GM12878 (cell line): ENCODE measurements at regions not wholly inside any gene's neighbourhood (a gene's known extent, or its start where the extent isn't known, plus 50 kb on each side); places are given as distances from the start of the nearest gene placed in this dataset.

ENCODE experiments used
- ATAC-seq: fragments of 200-7000 bp; cut with Tn5 transposase; 3 replicates; pipeline ENCODE4 v1.9.1; 2020; ENCODE audit warnings: mild to moderate bottlenecking, moderate library complexity
- BruUV-seq: library from RNA; stranded (reverse); fragments of 400-500 nt; replicated peaks from 2 replicates; lab custom pipeline; 2021; lab: Mats Ljungman, UMichigan
- CTCF ChIA-PET: fragments of 300-600 bp; sonication (Branson Sonifier 250); formaldehyde crosslinking; extraction: SDS; loops from one replicate; lab custom pipeline; 2021; ENCODE audit warnings: inconsistent platforms; lab: Yijun Ruan, JAX
- POLR2A ChIA-PET: fragments of 350-600 bp; formaldehyde crosslinking; extraction: SDS; loops from one replicate; lab custom pipeline; 2021; ENCODE audit warnings: inconsistent platforms; lab: Charles Lee
- RAD21 ChIA-PET: fragments of 300-600 bp; sonication (Branson Sonifier 250); formaldehyde crosslinking; loops from one replicate; lab custom pipeline; 2023; ENCODE audit warnings: antibody characterized with exemption; ENCODE audit not compliant: unreplicated experiment; lab: Charles Lee
- SMC1A ChIA-PET: fragments of 300-600 bp; sonication (Branson Sonifier 250); formaldehyde crosslinking; loops from one replicate; lab custom pipeline; 2023; ENCODE audit not compliant: unreplicated experiment, uncharacterized antibody; lab: Charles Lee
- DNase-seq: peaks from one replicate; pipeline ENCODE4 v3.0.0-alpha.2; 2011; ENCODE audit warnings: low read depth, low spot score
- FAIRE-seq: peaks from 3 replicates; lab custom pipeline; 2011; peaks lifted over from hg19 to GRCh38; lab: Jason Lieb, UNC
- H2AFZ ChIP-seq: 2 replicates; pipeline ENCODE4 v1.6.0; 2011; ENCODE audit warnings: low read depth, low read length, control low read depth; ENCODE audit not compliant: control insufficient read depth
- H3K27ac ChIP-seq: 2 replicates; pipeline ENCODE4 v1.5.1; 2011; ENCODE audit warnings: control low read depth; ENCODE audit not compliant: control insufficient read depth, insufficient read depth
- H3K27me3 ChIP-seq, 2 experiments: replicated peaks in 1 of 2; 2 replicates each; pipeline versions ENCODE4 v1.6.0 to v1.6.1; 2011; ENCODE audit warnings: low read length in 1 of 2; ENCODE audit not compliant: control insufficient read depth in 2 of 2, insufficient read depth in 2 of 2
- H3K36me3 ChIP-seq, 2 experiments: 2 replicates each; pipeline ENCODE4 v1.5.1; 2011; ENCODE audit warnings: low read length in 1 of 2; ENCODE audit not compliant: control insufficient read depth in 2 of 2, insufficient read depth in 2 of 2
- H3K4me1 ChIP-seq: 2 replicates; pipeline ENCODE4 v1.6.1; 2011; ENCODE audit warnings: mild to moderate bottlenecking, low read length, moderate library complexity, mixed read lengths; ENCODE audit not compliant: control insufficient read depth, insufficient read depth
- H3K4me2 ChIP-seq: 2 replicates; pipeline ENCODE4 v1.6.0; 2011; ENCODE audit warnings: control low read depth; ENCODE audit not compliant: control insufficient read depth, insufficient read depth
- H3K4me3 ChIP-seq: fragments of 200-600 bp; sonication (generic); 2 replicates; pipeline ENCODE4 v1.5.1; 2016
- H3K79me2 ChIP-seq: 2 replicates; pipeline ENCODE4 v1.6.0; 2011; ENCODE audit warnings: low read length; ENCODE audit not compliant: control insufficient read depth, insufficient read depth
- H3K9ac ChIP-seq: 2 replicates; pipeline ENCODE4 v1.8.0; 2011; ENCODE audit warnings: low read length, control low read depth, mixed read lengths; ENCODE audit not compliant: control insufficient read depth, insufficient read depth
- H3K9me3 ChIP-seq: replicated peaks from 3 replicates; pipeline ENCODE4 v1.5.1; 2011; ENCODE audit warnings: mild to moderate bottlenecking, low read length; ENCODE audit not compliant: control insufficient read depth, insufficient read depth
- H4K20me1 ChIP-seq: 2 replicates; pipeline ENCODE4 v1.6.0; 2011; ENCODE audit not compliant: control insufficient read depth, insufficient read depth
- CREB1 ChIP-seq: IDR thresholded peaks from 2 replicates; pipeline ENCODE4 v1.6.1; 2012; ENCODE audit warnings: low read depth, mild to moderate bottlenecking, inconsistent platforms
- EGR1 ChIP-seq, 2 experiments: IDR thresholded peaks; 1 replicate in 1 of 2; 2 replicates in 1 of 2; pipeline ENCODE4 v1.6.1; 2011 to 2012; ENCODE audit warnings: low read depth in 2 of 2, low read length in 2 of 2, borderline replicate concordance in 1 of 2, mild to moderate bottlenecking in 1 of 2, moderate library complexity in 1 of 2
- ESRRA ChIP-seq: IDR thresholded peaks from 2 replicates; pipeline ENCODE4 v1.6.1; 2012; ENCODE audit warnings: mild to moderate bottlenecking, low read length, improper control_type of control experiment
- GATAD2B ChIP-seq: fragments of 450-650 bp; conservative IDR thresholded peaks from 2 replicates; pipeline ENCODE4 v1.6.1; 2017; ENCODE audit warnings: low read depth, mild to moderate bottlenecking, moderate library complexity
- IKZF2 ChIP-seq, 2 experiments: fragments of 450-650 bp; IDR thresholded peaks; 2 replicates each; pipeline ENCODE4 v1.6.1; 2017; ENCODE audit warnings: mild to moderate bottlenecking in 2 of 2, moderate library complexity in 2 of 2
- JUNB ChIP-seq: IDR thresholded peaks from 2 replicates; pipeline ENCODE4 v1.6.1; 2016; ENCODE audit warnings: antibody characterized with exemption, mild to moderate bottlenecking
- MYB ChIP-seq: fragments of 150-350 bp; IDR thresholded peaks from 2 replicates; pipeline ENCODE4 v1.6.1; 2014; ENCODE audit warnings: mild to moderate bottlenecking, low read depth, low read length, borderline replicate concordance
- PAX8 ChIP-seq: fragments of 450-650 bp; IDR thresholded peaks from 2 replicates; pipeline ENCODE4 v1.6.1; 2017; ENCODE audit warnings: mild to moderate bottlenecking, moderate library complexity
- RUNX3 ChIP-seq: IDR thresholded peaks from 2 replicates; pipeline ENCODE4 v1.6.1; 2012; ENCODE audit warnings: low read length, inconsistent platforms
- WRNIP1 ChIP-seq: IDR thresholded peaks from 2 replicates; pipeline ENCODE4 v1.6.1; 2011; ENCODE audit warnings: low read depth, low read length, improper control_type of control experiment, borderline replicate concordance
- YBX1 ChIP-seq: fragments of 450-650 bp; IDR thresholded peaks from 2 replicates; pipeline ENCODE4 v1.6.1; 2016; ENCODE audit warnings: antibody characterized with exemption
- WGBS: methylation state at CpG from one replicate; pipeline ENCODE4 v1.1.6; 2016; ENCODE audit warnings: low lambda C conversion rate; ENCODE audit not compliant: insufficient replicate concordance, insufficient coverage; ENCODE audit errors: missing lambda C conversion rate; 5-methylcytosine and 5-hydroxymethylcytosine counted together
- in situ Hi-C: fragments of 300-500 bp; cut with MboI; formaldehyde crosslinking; loops from 9 replicates; pipeline ENCODE4 v1.14.3; 2018; ENCODE audit warnings: mixed read lengths
- intact Hi-C: fragments of 100-400 bp; cut with micrococcal nuclease; formaldehyde crosslinking; loops from one replicate; pipeline ENCODE4 v1.14.2; 2022; ENCODE audit not compliant: unreplicated experiment
- TF ChIP-seq, protein P1 (sequence below): fragments of 450-650 bp; formaldehyde crosslinking; IDR thresholded peaks from 2 replicates; pipeline ENCODE4 v1.4.0; 2020; ENCODE audit warnings: mild to moderate bottlenecking, moderate library complexity
- TF ChIP-seq, protein P2 (sequence below): fragments of 450-650 bp; IDR thresholded peaks from 2 replicates; pipeline ENCODE4 v1.6.1; 2018; ENCODE audit warnings: mild to moderate bottlenecking, low read depth, moderate library complexity; ENCODE audit not compliant: partially characterized antibody
- TF ChIP-seq, protein P3 (sequence below): fragments of 150-350 bp; IDR thresholded peaks from 2 replicates; pipeline ENCODE4 v1.6.1; 2014; ENCODE audit warnings: mild to moderate bottlenecking, low read depth, low read length
- TF ChIP-seq, protein P4 (sequence below): fragments of 450-650 bp; formaldehyde crosslinking; IDR thresholded peaks from 2 replicates; pipeline ENCODE4 v1.4.0; 2022; ENCODE audit warnings: mild to moderate bottlenecking, moderate library complexity

DNA sequence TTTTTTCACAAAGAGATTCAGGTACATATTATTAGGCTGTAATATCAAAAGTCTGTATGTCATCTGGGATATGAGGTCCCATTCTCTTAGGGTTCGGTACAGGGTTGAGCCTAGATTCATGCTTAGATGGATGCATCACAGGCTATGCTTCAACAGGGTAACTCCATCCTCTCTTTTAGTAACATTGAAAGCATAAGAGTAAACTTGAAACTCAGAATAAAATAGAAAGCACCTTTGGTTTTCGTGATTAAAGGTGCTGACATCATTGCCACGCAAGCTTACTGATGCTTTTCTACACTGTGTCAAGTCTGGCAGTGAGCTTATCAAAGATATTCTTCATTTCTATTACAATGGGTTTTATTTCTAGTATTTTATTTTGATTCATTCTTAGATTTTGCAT lies 419.1 kb upstream of the DSEL start:
- ATAC-seq = peak; percentile 72
- Histone ChIP-seq H3K9me3 (no peaks in the 10 kb centered on the region), H3K36me3 (no peaks in the 10 kb centered on the region), H3K4me2 (no peak overlapping the region), H3K4me3 (no peak overlapping the region), H3K27ac (no peak overlapping the region), H3K27me3 (no peaks in the 10 kb centered on the region), H3K9ac (no peak overlapping the region), H2AFZ (no peak overlapping the region), H4K20me1 (no peaks in the 10 kb centered on the region), H3K4me1 (no peaks in the 10 kb centered on the region), H3K79me2 (no peaks in the 10 kb centered on the region)
- ChIA-PET SMC1A (no interaction called here), RAD21 (no interaction called here), POLR2A (no interaction called here), CTCF (no interaction called here)
- 20% methylated on average over 3 of the region's 3 CpGs for WGBS
- DNase-seq = no peak
- FAIRE-seq = no peak
- intact Hi-C loops (no loop called here), in situ Hi-C loops (no loop called here)
- BruUV-seq = no TSS peak
- no peak for TF ChIP-seq YBX1
- TF ChIP-seq RUNX3 = peak; percentile 11; the same call in 1 of the 2 replicates
- TF ChIP-seq, protein P1, sequence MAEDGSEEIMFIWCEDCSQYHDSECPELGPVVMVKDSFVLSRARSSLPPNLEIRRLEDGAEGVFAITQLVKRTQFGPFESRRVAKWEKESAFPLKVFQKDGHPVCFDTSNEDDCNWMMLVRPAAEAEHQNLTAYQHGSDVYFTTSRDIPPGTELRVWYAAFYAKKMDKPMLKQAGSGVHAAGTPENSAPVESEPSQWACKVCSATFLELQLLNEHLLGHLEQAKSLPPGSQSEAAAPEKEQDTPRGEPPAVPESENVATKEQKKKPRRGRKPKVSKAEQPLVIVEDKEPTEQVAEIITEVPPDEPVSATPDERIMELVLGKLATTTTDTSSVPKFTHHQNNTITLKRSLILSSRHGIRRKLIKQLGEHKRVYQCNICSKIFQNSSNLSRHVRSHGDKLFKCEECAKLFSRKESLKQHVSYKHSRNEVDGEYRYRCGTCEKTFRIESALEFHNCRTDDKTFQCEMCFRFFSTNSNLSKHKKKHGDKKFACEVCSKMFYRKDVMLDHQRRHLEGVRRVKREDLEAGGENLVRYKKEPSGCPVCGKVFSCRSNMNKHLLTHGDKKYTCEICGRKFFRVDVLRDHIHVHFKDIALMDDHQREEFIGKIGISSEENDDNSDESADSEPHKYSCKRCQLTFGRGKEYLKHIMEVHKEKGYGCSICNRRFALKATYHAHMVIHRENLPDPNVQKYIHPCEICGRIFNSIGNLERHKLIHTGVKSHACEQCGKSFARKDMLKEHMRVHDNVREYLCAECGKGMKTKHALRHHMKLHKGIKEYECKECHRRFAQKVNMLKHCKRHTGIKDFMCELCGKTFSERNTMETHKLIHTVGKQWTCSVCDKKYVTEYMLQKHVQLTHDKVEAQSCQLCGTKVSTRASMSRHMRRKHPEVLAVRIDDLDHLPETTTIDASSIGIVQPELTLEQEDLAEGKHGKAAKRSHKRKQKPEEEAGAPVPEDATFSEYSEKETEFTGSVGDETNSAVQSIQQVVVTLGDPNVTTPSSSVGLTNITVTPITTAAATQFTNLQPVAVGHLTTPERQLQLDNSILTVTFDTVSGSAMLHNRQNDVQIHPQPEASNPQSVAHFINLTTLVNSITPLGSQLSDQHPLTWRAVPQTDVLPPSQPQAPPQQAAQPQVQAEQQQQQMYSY (CRISPR knock-in tag) = no peak
- peak; percentile 63; the same call in 1 of the 2 replicates for TF ChIP-seq CREB1
- TF ChIP-seq GATAD2B = no peak
- no peak for TF ChIP-seq PAX8
- TF ChIP-seq WRNIP1 = no peak
- TF ChIP-seq, protein P2, sequence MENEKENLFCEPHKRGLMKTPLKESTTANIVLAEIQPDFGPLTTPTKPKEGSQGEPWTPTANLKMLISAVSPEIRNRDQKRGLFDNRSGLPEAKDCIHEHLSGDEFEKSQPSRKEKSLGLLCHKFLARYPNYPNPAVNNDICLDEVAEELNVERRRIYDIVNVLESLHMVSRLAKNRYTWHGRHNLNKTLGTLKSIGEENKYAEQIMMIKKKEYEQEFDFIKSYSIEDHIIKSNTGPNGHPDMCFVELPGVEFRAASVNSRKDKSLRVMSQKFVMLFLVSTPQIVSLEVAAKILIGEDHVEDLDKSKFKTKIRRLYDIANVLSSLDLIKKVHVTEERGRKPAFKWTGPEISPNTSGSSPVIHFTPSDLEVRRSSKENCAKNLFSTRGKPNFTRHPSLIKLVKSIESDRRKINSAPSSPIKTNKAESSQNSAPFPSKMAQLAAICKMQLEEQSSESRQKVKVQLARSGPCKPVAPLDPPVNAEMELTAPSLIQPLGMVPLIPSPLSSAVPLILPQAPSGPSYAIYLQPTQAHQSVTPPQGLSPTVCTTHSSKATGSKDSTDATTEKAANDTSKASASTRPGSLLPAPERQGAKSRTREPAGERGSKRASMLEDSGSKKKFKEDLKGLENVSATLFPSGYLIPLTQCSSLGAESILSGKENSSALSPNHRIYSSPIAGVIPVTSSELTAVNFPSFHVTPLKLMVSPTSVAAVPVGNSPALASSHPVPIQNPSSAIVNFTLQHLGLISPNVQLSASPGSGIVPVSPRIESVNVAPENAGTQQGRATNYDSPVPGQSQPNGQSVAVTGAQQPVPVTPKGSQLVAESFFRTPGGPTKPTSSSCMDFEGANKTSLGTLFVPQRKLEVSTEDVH = no peak
- no peak for TF ChIP-seq EGR1 (IDR thresholded peaks at IDR 0.05; ENCODE audit: borderline replicate concordance in 1 of 2, low read depth in 2 of 2, low read length in 2 of 2)
- no peak for TF ChIP-seq ESRRA
- TF ChIP-seq, protein P3, sequence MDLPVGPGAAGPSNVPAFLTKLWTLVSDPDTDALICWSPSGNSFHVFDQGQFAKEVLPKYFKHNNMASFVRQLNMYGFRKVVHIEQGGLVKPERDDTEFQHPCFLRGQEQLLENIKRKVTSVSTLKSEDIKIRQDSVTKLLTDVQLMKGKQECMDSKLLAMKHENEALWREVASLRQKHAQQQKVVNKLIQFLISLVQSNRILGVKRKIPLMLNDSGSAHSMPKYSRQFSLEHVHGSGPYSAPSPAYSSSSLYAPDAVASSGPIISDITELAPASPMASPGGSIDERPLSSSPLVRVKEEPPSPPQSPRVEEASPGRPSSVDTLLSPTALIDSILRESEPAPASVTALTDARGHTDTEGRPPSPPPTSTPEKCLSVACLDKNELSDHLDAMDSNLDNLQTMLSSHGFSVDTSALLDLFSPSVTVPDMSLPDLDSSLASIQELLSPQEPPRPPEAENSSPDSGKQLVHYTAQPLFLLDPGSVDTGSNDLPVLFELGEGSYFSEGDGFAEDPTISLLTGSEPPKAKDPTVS = no peak
- peak; percentile 62 for TF ChIP-seq JUNB
- TF ChIP-seq, protein P4, sequence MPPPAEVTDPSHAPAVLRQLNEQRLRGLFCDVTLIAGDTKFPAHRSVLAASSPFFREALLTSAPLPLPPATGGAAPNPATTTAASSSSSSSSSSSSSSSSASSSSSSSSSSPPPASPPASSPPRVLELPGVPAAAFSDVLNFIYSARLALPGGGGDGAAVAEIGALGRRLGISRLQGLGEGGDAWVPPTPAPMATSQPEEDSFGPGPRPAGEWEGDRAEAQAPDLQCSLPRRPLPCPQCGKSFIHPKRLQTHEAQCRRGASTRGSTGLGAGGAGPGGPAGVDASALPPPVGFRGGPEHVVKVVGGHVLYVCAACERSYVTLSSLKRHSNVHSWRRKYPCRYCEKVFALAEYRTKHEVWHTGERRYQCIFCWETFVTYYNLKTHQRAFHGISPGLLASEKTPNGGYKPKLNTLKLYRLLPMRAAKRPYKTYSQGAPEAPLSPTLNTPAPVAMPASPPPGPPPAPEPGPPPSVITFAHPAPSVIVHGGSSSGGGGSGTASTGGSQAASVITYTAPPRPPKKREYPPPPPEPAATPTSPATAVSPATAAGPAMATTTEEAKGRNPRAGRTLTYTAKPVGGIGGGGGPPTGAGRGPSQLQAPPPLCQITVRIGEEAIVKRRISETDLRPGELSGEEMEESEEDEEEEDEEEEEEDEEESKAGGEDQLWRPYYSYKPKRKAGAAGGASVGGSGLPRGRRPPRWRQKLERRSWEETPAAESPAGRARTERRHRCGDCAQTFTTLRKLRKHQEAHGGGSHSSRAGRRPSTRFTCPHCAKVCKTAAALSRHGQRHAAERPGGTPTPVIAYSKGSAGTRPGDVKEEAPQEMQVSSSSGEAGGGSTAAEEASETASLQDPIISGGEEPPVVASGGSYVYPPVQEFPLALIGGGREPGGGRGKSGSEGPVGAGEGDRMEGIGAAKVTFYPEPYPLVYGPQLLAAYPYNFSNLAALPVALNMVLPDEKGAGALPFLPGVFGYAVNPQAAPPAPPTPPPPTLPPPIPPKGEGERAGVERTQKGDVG (CRISPR knock-in tag) = no peak
- no peak for TF ChIP-seq MYB
- TF ChIP-seq IKZF2 (IDR thresholded peaks at IDR 0.05) = no peak
